PC-3 (cell line): ENCODE measurements at regions not wholly inside any gene's neighbourhood (a gene's known extent, or its start where the extent isn't known, plus 50 kb on each side); places are given as distances from the start of the nearest gene placed in this dataset.

Experiments used
- EZH2phosphoT487 ChIP-seq: fragments of 300-600 bp; sonication (generic); IDR thresholded peaks from 2 replicates; pipeline ENCODE4 v1.6.1; 2018; ENCODE audit warnings: mild to moderate bottlenecking, antibody characterized with exemption, low read length, borderline replicate concordance
- TF ChIP-seq, protein P1 (sequence below): fragments of 300-600 bp; sonication (generic); conservative IDR thresholded peaks from 2 replicates; pipeline ENCODE4 v1.5.1; 2017; ENCODE audit warnings: antibody characterized with exemption, low read depth, mild to moderate bottlenecking, low read length

DNA sequence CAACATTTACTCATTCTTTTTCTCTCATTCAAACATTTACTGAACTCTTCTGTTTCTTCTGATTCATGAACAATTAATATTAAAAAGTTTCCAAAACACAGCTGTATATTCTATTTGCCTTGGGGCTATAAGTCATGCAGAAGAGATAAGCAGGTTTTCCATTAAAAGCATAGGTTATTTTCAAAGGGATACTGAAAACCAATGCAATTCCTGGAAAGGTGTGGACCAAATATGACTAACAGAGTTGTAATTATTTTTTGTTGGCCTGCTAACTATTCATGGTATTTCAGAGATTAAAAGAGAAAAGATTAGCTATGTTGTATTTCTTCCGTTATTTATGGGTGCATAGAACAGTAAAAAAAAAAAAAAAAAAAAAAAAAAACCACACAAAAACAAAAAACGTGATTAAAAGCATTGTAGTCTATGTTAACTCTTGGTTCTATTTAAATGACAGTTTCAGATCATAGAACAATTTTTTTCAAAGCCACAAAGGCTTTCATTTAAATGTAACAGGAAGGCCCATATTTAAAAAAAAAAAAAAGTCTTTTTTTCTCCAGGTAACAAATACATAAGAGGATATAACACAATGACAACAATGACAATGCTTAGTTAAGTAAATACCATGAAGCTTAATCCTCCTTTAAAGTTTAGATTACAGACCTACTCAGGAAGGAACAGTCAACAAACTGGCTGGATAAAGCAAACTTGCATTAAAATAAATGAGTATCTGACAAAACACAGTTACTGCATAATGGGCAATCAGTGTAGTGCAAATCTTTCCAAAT, 1042.9 kb downstream of the GATA3 start:
- TF ChIP-seq, protein P1, sequence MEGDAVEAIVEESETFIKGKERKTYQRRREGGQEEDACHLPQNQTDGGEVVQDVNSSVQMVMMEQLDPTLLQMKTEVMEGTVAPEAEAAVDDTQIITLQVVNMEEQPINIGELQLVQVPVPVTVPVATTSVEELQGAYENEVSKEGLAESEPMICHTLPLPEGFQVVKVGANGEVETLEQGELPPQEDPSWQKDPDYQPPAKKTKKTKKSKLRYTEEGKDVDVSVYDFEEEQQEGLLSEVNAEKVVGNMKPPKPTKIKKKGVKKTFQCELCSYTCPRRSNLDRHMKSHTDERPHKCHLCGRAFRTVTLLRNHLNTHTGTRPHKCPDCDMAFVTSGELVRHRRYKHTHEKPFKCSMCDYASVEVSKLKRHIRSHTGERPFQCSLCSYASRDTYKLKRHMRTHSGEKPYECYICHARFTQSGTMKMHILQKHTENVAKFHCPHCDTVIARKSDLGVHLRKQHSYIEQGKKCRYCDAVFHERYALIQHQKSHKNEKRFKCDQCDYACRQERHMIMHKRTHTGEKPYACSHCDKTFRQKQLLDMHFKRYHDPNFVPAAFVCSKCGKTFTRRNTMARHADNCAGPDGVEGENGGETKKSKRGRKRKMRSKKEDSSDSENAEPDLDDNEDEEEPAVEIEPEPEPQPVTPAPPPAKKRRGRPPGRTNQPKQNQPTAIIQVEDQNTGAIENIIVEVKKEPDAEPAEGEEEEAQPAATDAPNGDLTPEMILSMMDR, result no peak
- TF ChIP-seq EZH2phosphoT487, result no peak
